H1 (cell line): ENCODE measurements at regions not wholly inside any gene's neighbourhood (a gene's known extent, or its start where the extent isn't known, plus 50 kb on each side); places are given as distances from the start of the nearest gene placed in this dataset.

Source experiments
- CTCF ChIA-PET: fragments of 300-600 bp; sonication (Branson Sonifier 250); formaldehyde crosslinking; loops from one replicate; lab custom pipeline; 2021; ENCODE audit not compliant: partially characterized antibody; lab: Charles Lee
- POLR2A ChIA-PET: fragments of 300-600 bp; sonication (Branson Sonifier 250); formaldehyde crosslinking; loops from one replicate; lab custom pipeline; 2021; ENCODE audit warnings: inconsistent platforms; ENCODE audit not compliant: partially characterized antibody; lab: Charles Lee
- DNase-seq, 2 experiments: peaks; one replicate each; pipeline versions ENCODE4 v3.0.0 to v3.0.0-alpha.2; 2010 to 2022; ENCODE audit warnings: low spot score in 2 of 2, low read depth in 1 of 2, mixed read lengths in 1 of 2
- FAIRE-seq: peaks from 2 replicates; lab custom pipeline; 2011; peaks lifted over from hg19 to GRCh38; lab: Jason Lieb, UNC
- H2AFZ ChIP-seq: 2 replicates; pipeline ENCODE4 v1.8.1; 2012; ENCODE audit warnings: low read length, inconsistent platforms
- H2AK5ac ChIP-seq: 2 replicates; pipeline ENCODE4 v1.6.1; 2013; ENCODE audit warnings: low read depth, low read length
- H2BK120ac ChIP-seq: replicated peaks from 2 replicates; pipeline ENCODE3; 2013; ENCODE audit warnings: low read depth, low read length, inconsistent platforms
- H2BK12ac ChIP-seq: 2 replicates; pipeline ENCODE4 v1.6.1; 2013; ENCODE audit warnings: low read depth, low read length
- H2BK15ac ChIP-seq: 2 replicates; pipeline ENCODE4 v1.6.1; 2013; ENCODE audit warnings: low read length
- H2BK20ac ChIP-seq: 2 replicates; pipeline ENCODE4 v1.6.1; 2013; ENCODE audit warnings: low read length
- H2BK5ac ChIP-seq: 2 replicates; pipeline ENCODE4 v1.6.1; 2013; ENCODE audit warnings: low read depth, low read length
- H3K14ac ChIP-seq: 2 replicates; pipeline ENCODE4 v1.6.1; 2013; ENCODE audit warnings: inconsistent platforms; ENCODE audit not compliant: insufficient read length
- H3K18ac ChIP-seq: 2 replicates; pipeline ENCODE4 v1.6.1; 2013; ENCODE audit warnings: low read length; ENCODE audit errors: extremely low read depth
- H3K23ac ChIP-seq: 2 replicates; pipeline ENCODE4 v1.6.1; 2013; ENCODE audit warnings: inconsistent platforms; ENCODE audit not compliant: insufficient read length
- H3K23me2 ChIP-seq: 2 replicates; pipeline ENCODE4 v1.6.1; 2013; ENCODE audit warnings: low read depth, low read length
- H3K27ac ChIP-seq: 2 replicates; pipeline ENCODE4 v1.6.1; 2011; ENCODE audit warnings: low read depth, low read length, inconsistent platforms
- H3K27me3 ChIP-seq, 4 experiments: replicated peaks in 1 of 4; 1 replicate in 1 of 4; 2 replicates in 3 of 4; pipeline versions ENCODE4 v1.6.1 to v1.8.1; 2011 to 2013; ENCODE audit warnings: low read length in 3 of 4, mild to moderate bottlenecking in 3 of 4, inconsistent platforms in 2 of 4, mixed read lengths in 2 of 4, moderate library complexity in 1 of 4; ENCODE audit not compliant: control insufficient read depth in 3 of 4, insufficient read depth in 3 of 4; ENCODE audit errors: extremely low read depth in 1 of 4
- H3K36me3 ChIP-seq, 4 experiments: 2 replicates each; pipeline versions ENCODE4 v1.6.1 to v1.8.1; 2011 to 2013; ENCODE audit warnings: mild to moderate bottlenecking in 4 of 4, low read length in 3 of 4, moderate library complexity in 2 of 4, control low read depth in 1 of 4, inconsistent platforms in 1 of 4; ENCODE audit not compliant: insufficient read depth in 4 of 4, control insufficient read depth in 2 of 4
- H3K4ac ChIP-seq: replicated peaks from 2 replicates; pipeline ENCODE3; 2013; ENCODE audit warnings: low read length, low read depth, mixed read lengths, inconsistent platforms; ENCODE audit not compliant: insufficient read length
- H3K4me1 ChIP-seq, 4 experiments: replicated peaks in 1 of 4; 1 replicate in 1 of 4; 2 replicates in 3 of 4; pipeline versions ENCODE4 v1.6.1 to v1.8.1; 2011 to 2013; ENCODE audit warnings: low read length in 3 of 4, inconsistent platforms in 2 of 4, mixed read lengths in 1 of 4; ENCODE audit not compliant: insufficient read depth in 4 of 4, control insufficient read depth in 3 of 4
- H3K4me2 ChIP-seq, 2 experiments: 2 replicates each; pipeline versions ENCODE4 v1.6.1 to v1.8.1; 2011 to 2013; ENCODE audit warnings: low read depth in 2 of 2, low read length in 2 of 2, control low read depth in 1 of 2, inconsistent platforms in 1 of 2, mild to moderate bottlenecking in 1 of 2; ENCODE audit not compliant: insufficient read depth in 1 of 2
- H3K4me3 ChIP-seq, 4 experiments: fragments of 200-600, 300-600 bp in 1 of 4; sonication (generic), shearing (Covaris generic), sonication (Bioruptor Twin) in 1 of 4; 2 replicates each; pipeline versions ENCODE4 v1.5.1 to v1.8.1; 2011 to 2016; ENCODE audit warnings: low read length in 4 of 4, low read depth in 3 of 4, control low read depth in 2 of 4, inconsistent platforms in 2 of 4, mild to moderate bottlenecking in 2 of 4, mixed read lengths in 1 of 4, moderate library complexity in 1 of 4; ENCODE audit not compliant: insufficient read depth in 2 of 4; ENCODE audit errors: extremely low read depth in 1 of 4
- H3K56ac ChIP-seq: replicated peaks from 2 replicates; pipeline ENCODE3; 2013; ENCODE audit warnings: low read depth, mild to moderate bottlenecking, mixed read lengths, low read length, inconsistent platforms; ENCODE audit not compliant: insufficient read length
- H3K79me1 ChIP-seq: 2 replicates; pipeline ENCODE4 v1.6.1; 2013; ENCODE audit warnings: low read depth, low read length, control low read depth
- H3K79me2 ChIP-seq, 2 experiments: 2 replicates each; pipeline versions ENCODE4 v1.6.1 to v1.8.1; 2012 to 2013; ENCODE audit warnings: low read length in 2 of 2, mild to moderate bottlenecking in 2 of 2, inconsistent platforms in 1 of 2; ENCODE audit not compliant: insufficient read depth in 2 of 2, control insufficient read depth in 1 of 2
- H3K9ac ChIP-seq, 4 experiments: replicated peaks in 1 of 4; 1 replicate in 1 of 4; 2 replicates in 3 of 4; pipeline versions ENCODE4 v1.6.1 to v1.8.1; 2011 to 2013; ENCODE audit warnings: low read depth in 3 of 4, low read length in 3 of 4, control low read depth in 2 of 4, mild to moderate bottlenecking in 2 of 4, moderate library complexity in 2 of 4, inconsistent platforms in 1 of 4; ENCODE audit errors: extremely low read depth in 1 of 4
- H3K9me3 ChIP-seq, 2 experiments: 2 replicates each; pipeline versions ENCODE4 v1.6.1 to v1.8.1; 2012 to 2013; ENCODE audit warnings: mild to moderate bottlenecking in 2 of 2, moderate library complexity in 2 of 2, control low read depth in 1 of 2, inconsistent platforms in 1 of 2, low read depth in 1 of 2, low read length in 1 of 2, mixed read lengths in 1 of 2; ENCODE audit not compliant: insufficient read depth in 2 of 2
- H4K20me1 ChIP-seq, 2 experiments: replicated peaks in 1 of 2; 2 replicates each; pipeline versions ENCODE3 to v1.8.1; 2011 to 2013; ENCODE audit warnings: inconsistent platforms in 2 of 2, low read length in 2 of 2, mild to moderate bottlenecking in 1 of 2; ENCODE audit not compliant: insufficient read depth in 2 of 2, control insufficient read depth in 1 of 2
- H4K5ac ChIP-seq: 2 replicates; pipeline ENCODE4 v1.6.1; 2013; ENCODE audit warnings: low read length, low read depth, mixed read lengths, inconsistent platforms; ENCODE audit not compliant: insufficient read length
- H4K8ac ChIP-seq: 2 replicates; pipeline ENCODE4 v1.8.0; 2013; ENCODE audit warnings: mild to moderate bottlenecking, moderate library complexity, low read length, inconsistent platforms; ENCODE audit not compliant: insufficient read depth; ENCODE audit errors: extremely low read depth
- H4K91ac ChIP-seq: replicated peaks from 2 replicates; pipeline ENCODE3; 2013; ENCODE audit warnings: low read length, mixed read lengths, inconsistent platforms; ENCODE audit not compliant: insufficient read length
- FOSL1 ChIP-seq: IDR thresholded peaks from 2 replicates; pipeline ENCODE4 v1.6.1; 2011; ENCODE audit warnings: mild to moderate bottlenecking, low read depth, low read length, moderate library complexity; ENCODE audit not compliant: insufficient read depth
- GABPA ChIP-seq: IDR thresholded peaks from 2 replicates; pipeline ENCODE4 v1.6.1; 2011; ENCODE audit warnings: mild to moderate bottlenecking, low read length, moderate library complexity, borderline replicate concordance; ENCODE audit not compliant: insufficient read depth
- NANOG ChIP-seq: IDR thresholded peaks from 2 replicates; pipeline ENCODE4 v1.6.1; 2011; ENCODE audit warnings: low read length, low read depth, mild to moderate bottlenecking, inconsistent platforms; ENCODE audit not compliant: insufficient read depth, poor library complexity, severe bottlenecking
- RNF2 ChIP-seq: fragments of 200-900, 300-1000 bp; sonication (generic); IDR thresholded peaks from 2 replicates; pipeline ENCODE4 v1.7.1; 2016; ENCODE audit warnings: borderline replicate concordance, low read depth, mild to moderate bottlenecking, antibody characterized with exemption, low read length; ENCODE audit not compliant: poor library complexity, severe bottlenecking; ENCODE audit errors: missing control alignments
- SAP30 ChIP-seq: fragments of 300-600 bp; sonication (generic); IDR thresholded peaks from 2 replicates; pipeline ENCODE4 v1.7.1; 2012; ENCODE audit warnings: low read length, moderate library complexity, mild to moderate bottlenecking, inconsistent platforms; ENCODE audit not compliant: insufficient read depth, insufficient replicate concordance
- SRF ChIP-seq: IDR thresholded peaks from 2 replicates; pipeline ENCODE4 v1.6.1; 2011; ENCODE audit warnings: mild to moderate bottlenecking, low read depth, low read length, moderate library complexity
- WGBS, 2 experiments: shearing (Covaris generic) in 1 of 2; methylation state at CpG; one replicate each; pipeline versions ENCODE4 v1.1.6 to v1.1.7; 2013 to 2015; ENCODE audit warnings: low lambda C conversion rate in 2 of 2, mixed read lengths in 2 of 2, inconsistent platforms in 1 of 2, low coverage in 1 of 2, missing lambda C conversion rate in 1 of 2; ENCODE audit not compliant: insufficient replicate concordance in 2 of 2, insufficient coverage in 1 of 2, insufficient read length in 1 of 2; ENCODE audit errors: extremely low coverage in 1 of 2, missing lambda C conversion rate in 1 of 2; 5-methylcytosine and 5-hydroxymethylcytosine counted together
- TF ChIP-seq, protein P1 (sequence below), 3 experiments: IDR thresholded peaks; 1 replicate in 2 of 3; 2 replicates in 1 of 3; pipeline versions ENCODE4 v1.5.1 to v1.6.1; 2011; ENCODE audit warnings: low read length in 3 of 3, mild to moderate bottlenecking in 3 of 3, inconsistent platforms in 2 of 3, low read depth in 1 of 3, moderate library complexity in 1 of 3; ENCODE audit not compliant: insufficient read depth in 1 of 3; ENCODE audit errors: control extremely low read depth in 1 of 3

GRCh38 chr22:48492366-48493320 lies 1335.0 kb downstream of the BRD1 start:
- Histone ChIP-seq H4K20me1 (peaks cover 16 to 25% of the 10 kb centered on the region in 2 experiments), H2BK120ac (no peak overlapping the region), H2AFZ (no peak overlapping the region), H3K27ac (no peak overlapping the region), H3K18ac (no peak overlapping the region), H3K27me3 (peaks cover 0 to 10% (median 7%) of the 10 kb centered on the region in 4 experiments; a peak in 5 of 7 replicates), H3K79me1 (peaks cover 17% of the 10 kb centered on the region), H3K23me2 (peaks cover 13% of the 10 kb centered on the region), H2AK5ac (no peak overlapping the region), H3K4me3 (no peak overlapping the region; a peak in 2 of 8 replicates), H3K4me2 (no peak overlapping the region; a peak in 1 of 4 replicates), H3K36me3 (no peaks in the 10 kb centered on the region), H3K4me1 (peaks cover 0 to 20% (median 11%) of the 10 kb centered on the region in 4 experiments; a peak in 6 of 7 replicates), H3K14ac (no peak overlapping the region), H2BK5ac (no peak overlapping the region), H4K5ac (no peak overlapping the region), H3K9me3 (no peaks in the 10 kb centered on the region), H3K23ac (no peak overlapping the region), H3K4ac (no peak overlapping the region), H3K9ac (no peak overlapping the region), H2BK20ac (no peak overlapping the region), H4K91ac (no peak overlapping the region), H4K8ac (no peak overlapping the region), H2BK12ac (no peak overlapping the region), H3K79me2 (peaks cover 0 to 54% of the 10 kb centered on the region in 2 experiments; a peak in 2 of 4 replicates), H2BK15ac (no peak overlapping the region), H3K56ac (no peak overlapping the region)
- FAIRE-seq: peak; percentile 86
- ChIA-PET CTCF (interaction anchor here (0.6 to 2.0 kb wide), 29 partner anchors 8 to 1666 kb away, joined by 3 to 8 read pairs (median 3); no protein-coding TSS in a partner anchor), POLR2A (no interaction called here)
- WGBS, 2 experiments: 53% methylated on average over 19 of the region's 19 CpGs; no CpG with 5 or more reads in 1 of the 2 experiments
- DNase-seq: peak in 1 of 2 experiments; percentile 70
- no peak for TF ChIP-seq NANOG
- no peak for TF ChIP-seq FOSL1
- TF ChIP-seq GABPA: no peak
- TF ChIP-seq SAP30: no peak
- TF ChIP-seq, protein P1, sequence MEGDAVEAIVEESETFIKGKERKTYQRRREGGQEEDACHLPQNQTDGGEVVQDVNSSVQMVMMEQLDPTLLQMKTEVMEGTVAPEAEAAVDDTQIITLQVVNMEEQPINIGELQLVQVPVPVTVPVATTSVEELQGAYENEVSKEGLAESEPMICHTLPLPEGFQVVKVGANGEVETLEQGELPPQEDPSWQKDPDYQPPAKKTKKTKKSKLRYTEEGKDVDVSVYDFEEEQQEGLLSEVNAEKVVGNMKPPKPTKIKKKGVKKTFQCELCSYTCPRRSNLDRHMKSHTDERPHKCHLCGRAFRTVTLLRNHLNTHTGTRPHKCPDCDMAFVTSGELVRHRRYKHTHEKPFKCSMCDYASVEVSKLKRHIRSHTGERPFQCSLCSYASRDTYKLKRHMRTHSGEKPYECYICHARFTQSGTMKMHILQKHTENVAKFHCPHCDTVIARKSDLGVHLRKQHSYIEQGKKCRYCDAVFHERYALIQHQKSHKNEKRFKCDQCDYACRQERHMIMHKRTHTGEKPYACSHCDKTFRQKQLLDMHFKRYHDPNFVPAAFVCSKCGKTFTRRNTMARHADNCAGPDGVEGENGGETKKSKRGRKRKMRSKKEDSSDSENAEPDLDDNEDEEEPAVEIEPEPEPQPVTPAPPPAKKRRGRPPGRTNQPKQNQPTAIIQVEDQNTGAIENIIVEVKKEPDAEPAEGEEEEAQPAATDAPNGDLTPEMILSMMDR (IDR thresholded peaks at IDR 0.05; ENCODE audit: control extremely low read depth in 1 of 3, insufficient read depth in 1 of 3, low read depth in 1 of 3, low read length in 3 of 3): peak; percentile 70 to 80 (median 77)
- TF ChIP-seq SRF: no peak
- TF ChIP-seq RNF2: no peak
